Activated naive CD8-positive, alpha-beta T cell treated with anti-CD3 and anti-CD28 coated beads, Interleukin-2, amount 10 ng/mL, durations not matched to agents 7 days and 5 days (primary cell): ENCODE measurements at regions not wholly inside any gene's neighbourhood (a gene's known extent, or its start where the extent isn't known, plus 50 kb on each side); places are given as distances from the start of the nearest gene placed in this dataset.

ENCODE experiments used
- ATAC-seq: fragments of 150-1000 bp; cut with Tn5 transposase; one replicate; pipeline ENCODE4 v1.10.0; 2021; ENCODE audit warnings: low read depth, moderate library complexity
- POLR2A ChIA-PET: fragments of 350-600 bp; sonication (Branson Sonifier 250); formaldehyde crosslinking; loops from one replicate; lab custom pipeline; 2021; ENCODE audit warnings: antibody characterized with exemption; lab: Charles Lee
- DNase-seq: peaks from one replicate; pipeline ENCODE4 v3.0.0; 2021
- H3K27ac Mint-ChIP-seq: one replicate; pipeline ENCODE4 v1.8.0; 2022; ENCODE audit warnings: mild to moderate bottlenecking, mixed read lengths
- H3K27me3 Mint-ChIP-seq: one replicate; pipeline ENCODE4 v1.8.0; 2022; ENCODE audit warnings: mild to moderate bottlenecking, moderate library complexity, mixed read lengths
- H3K36me3 Mint-ChIP-seq: one replicate; pipeline ENCODE4 v1.8.0; 2021; ENCODE audit warnings: mild to moderate bottlenecking, mixed read lengths
- H3K4me1 Mint-ChIP-seq: one replicate; pipeline ENCODE4 v1.8.0; 2021; ENCODE audit warnings: mixed read lengths
- H3K4me3 Mint-ChIP-seq: one replicate; pipeline ENCODE4 v1.8.0; 2022; ENCODE audit warnings: mild to moderate bottlenecking, moderate library complexity, mixed read lengths
- H3K9me3 Mint-ChIP-seq: one replicate; pipeline ENCODE4 v1.8.0; 2021; ENCODE audit warnings: mixed read lengths

DNA sequence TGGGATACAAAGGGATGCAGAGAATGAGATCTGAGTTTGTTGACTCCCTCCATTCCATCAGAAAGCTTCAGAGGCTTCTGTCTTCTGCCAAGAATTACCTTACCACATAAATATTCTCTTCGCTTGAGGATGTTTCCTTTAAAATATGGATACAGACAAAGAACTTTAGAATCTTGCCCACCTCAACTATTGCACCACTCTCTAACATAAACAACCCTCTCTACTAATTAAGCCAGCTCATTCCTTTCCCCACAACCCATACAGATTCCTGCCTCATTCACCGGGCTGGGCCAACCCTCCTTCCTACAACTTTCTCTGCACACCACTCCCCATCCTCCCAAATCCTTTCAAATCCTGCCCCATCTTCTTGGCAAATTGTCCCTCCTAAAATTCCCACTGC is 315.8 kb downstream of the RAB28 start:
- POLR2A ChIA-PET = no interaction called here
- Mint-ChIP-seq H3K36me3 (no peaks in the 10 kb centered on the region), H3K27ac (no peak overlapping the region), H3K4me3 (no peak overlapping the region), H3K4me1 (no peaks in the 10 kb centered on the region), H3K27me3 (no peaks in the 10 kb centered on the region), H3K9me3 (peaks cover 1% of the 10 kb centered on the region)
- DNase-seq (no peak), ATAC-seq (no peak)

DNA sequence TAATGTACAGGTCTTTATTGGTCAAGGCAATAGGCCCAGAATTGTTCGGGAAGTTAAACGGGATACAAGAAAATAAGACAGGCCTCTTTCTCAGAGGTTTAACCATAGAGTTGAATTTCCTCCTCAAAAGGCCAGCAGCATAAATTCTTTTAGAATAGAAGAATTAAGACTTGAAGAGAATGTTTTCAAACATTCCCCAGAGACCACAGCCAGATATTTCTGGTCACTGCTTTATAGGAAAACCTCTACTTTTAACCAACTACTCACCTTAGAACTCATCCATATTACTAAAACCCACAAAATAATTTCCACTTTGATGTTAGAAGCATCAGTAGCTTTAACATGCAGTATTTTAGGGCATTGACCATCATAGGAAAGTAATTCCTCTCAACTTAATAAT is 317.9 kb downstream of the RAB28 start:
- H3K36me3 Mint-ChIP-seq = no peaks in the 10 kb centered on the region
- H3K4me3 Mint-ChIP-seq = no peak overlapping the region
- H3K27me3 Mint-ChIP-seq = no peaks in the 10 kb centered on the region
- POLR2A ChIA-PET = no interaction called here
- ATAC-seq (no peak), DNase-seq (no peak)
- H3K9me3 Mint-ChIP-seq = no peaks in the 10 kb centered on the region
- H3K4me1 Mint-ChIP-seq = no peaks in the 10 kb centered on the region
- H3K27ac Mint-ChIP-seq = no peak overlapping the region

DNA sequence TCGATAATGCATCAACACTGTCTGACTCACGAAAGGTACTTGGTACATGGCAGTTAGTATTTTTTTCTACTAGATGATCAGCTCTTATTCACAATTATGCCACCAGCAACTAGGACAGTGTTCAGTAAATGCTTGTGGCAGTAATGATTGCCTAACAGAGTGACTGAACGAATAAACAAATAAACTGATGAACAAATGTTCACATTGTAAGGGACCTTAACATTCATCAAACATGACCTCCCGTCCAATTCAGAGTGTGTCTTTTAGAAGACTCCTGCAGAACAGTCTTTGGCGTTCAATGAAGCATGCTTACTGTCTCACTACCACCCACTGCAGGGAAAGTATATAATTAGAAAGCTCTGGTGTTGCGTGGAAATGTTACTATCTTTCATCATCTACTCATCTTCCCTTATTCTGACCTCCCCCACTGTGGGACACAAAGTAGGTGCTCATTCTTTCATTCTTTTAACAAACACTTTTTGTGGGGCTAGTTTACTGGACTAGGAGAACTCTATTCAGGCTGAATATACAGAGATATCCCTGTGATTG is 319.3 kb downstream of the RAB28 start:
- ATAC-seq (no peak), DNase-seq (no peak)
- Mint-ChIP-seq H3K27ac (no peak overlapping the region), H3K4me1 (no peaks in the 10 kb centered on the region), H3K4me3 (no peak overlapping the region), H3K27me3 (no peaks in the 10 kb centered on the region), H3K9me3 (no peaks in the 10 kb centered on the region), H3K36me3 (no peaks in the 10 kb centered on the region)
- POLR2A ChIA-PET = no interaction called here

DNA sequence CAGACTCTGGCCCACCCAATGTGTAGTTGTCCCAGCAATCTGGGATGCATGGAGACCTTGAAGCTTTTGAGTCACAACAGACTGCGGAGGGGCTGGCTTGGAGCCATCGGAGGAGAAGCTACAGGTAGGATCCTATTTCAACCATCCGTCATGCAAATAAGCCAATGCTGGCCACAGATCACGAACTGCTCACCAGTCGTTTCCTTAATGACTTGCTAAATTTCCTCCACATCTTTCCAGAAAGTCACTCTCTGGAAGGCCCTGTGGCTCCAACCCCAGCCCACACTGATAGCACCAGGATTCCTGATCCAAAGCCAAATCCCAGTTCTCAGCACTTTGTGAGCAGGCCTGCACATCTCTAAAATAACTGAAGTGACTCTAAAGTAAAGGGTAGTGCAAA is 321.3 kb downstream of the RAB28 start:
- H3K4me3 Mint-ChIP-seq = no peak overlapping the region
- no peak for DNase-seq
- no peaks in the 10 kb centered on the region for H3K36me3 Mint-ChIP-seq
- no peaks in the 10 kb centered on the region for H3K9me3 Mint-ChIP-seq
- POLR2A ChIA-PET = no interaction called here
- no peaks in the 10 kb centered on the region for H3K4me1 Mint-ChIP-seq
- no peaks in the 10 kb centered on the region for H3K27me3 Mint-ChIP-seq
- H3K27ac Mint-ChIP-seq = no peak overlapping the region
- no peak for ATAC-seq

DNA sequence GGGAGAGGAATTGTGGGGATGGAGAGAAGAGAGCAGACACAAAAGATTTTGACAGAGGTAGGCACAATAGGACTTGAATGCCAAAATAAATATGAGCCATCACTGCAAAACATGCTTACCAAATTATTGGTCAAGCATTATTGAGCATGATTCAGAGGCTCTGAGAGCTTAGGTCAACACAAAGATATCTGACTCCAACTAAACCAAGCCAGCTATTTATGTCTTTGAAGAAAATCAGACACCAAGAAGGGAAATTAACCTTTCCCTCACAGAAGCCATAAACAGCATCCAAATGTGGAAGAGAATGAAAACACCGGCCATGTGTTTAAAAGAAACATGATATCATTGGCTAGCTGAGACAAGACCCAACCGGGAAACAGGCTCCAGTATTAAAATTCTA is 323.2 kb downstream of the RAB28 start:
- no peak for ATAC-seq
- POLR2A ChIA-PET = no interaction called here
- no peaks in the 10 kb centered on the region for H3K9me3 Mint-ChIP-seq

DNA sequence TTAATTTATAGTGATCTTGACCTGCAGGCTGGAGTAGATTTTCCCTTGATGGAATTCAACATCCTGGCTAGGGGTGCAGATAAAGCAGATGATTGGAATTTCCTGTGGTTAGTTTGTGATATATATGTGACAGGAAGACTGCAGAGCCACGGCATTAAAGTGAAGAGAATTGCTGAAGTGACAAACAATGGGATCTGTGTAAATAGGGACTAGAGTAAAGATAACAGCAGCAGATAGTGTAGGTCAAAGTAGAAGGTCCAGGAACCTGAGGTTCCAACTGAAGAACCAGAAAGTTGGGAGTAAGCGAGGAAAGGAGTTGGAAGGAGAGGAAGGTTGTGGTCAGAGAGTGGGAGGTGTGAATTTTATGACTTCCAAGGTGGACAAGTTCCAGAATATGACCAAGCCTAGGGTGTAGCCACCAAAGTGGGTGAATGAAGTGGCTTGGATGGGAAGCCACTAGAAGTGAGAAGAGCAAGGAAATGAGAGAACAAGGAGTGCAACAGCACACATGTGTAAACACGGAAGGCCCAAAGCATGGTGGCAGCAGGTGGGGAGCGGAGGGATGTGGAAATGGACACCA is 325.0 kb downstream of the RAB28 start:
- no peaks in the 10 kb centered on the region for H3K36me3 Mint-ChIP-seq
- H3K4me3 Mint-ChIP-seq = no peak overlapping the region
- no peaks in the 10 kb centered on the region for H3K27me3 Mint-ChIP-seq
- H3K27ac Mint-ChIP-seq = no peak overlapping the region
- no peak for ATAC-seq
- POLR2A ChIA-PET = no interaction called here
- H3K4me1 Mint-ChIP-seq = no peaks in the 10 kb centered on the region
- DNase-seq = no peak
- H3K9me3 Mint-ChIP-seq = no peaks in the 10 kb centered on the region

More for the DNA sequence above, 323.2 kb downstream of the RAB28 start:
- no peaks in the 10 kb centered on the region for H3K27me3 Mint-ChIP-seq
- no peaks in the 10 kb centered on the region for H3K36me3 Mint-ChIP-seq
- no peak overlapping the region for H3K4me3 Mint-ChIP-seq
- no peak for DNase-seq
- H3K27ac Mint-ChIP-seq = no peak overlapping the region
- no peaks in the 10 kb centered on the region for H3K4me1 Mint-ChIP-seq

DNA sequence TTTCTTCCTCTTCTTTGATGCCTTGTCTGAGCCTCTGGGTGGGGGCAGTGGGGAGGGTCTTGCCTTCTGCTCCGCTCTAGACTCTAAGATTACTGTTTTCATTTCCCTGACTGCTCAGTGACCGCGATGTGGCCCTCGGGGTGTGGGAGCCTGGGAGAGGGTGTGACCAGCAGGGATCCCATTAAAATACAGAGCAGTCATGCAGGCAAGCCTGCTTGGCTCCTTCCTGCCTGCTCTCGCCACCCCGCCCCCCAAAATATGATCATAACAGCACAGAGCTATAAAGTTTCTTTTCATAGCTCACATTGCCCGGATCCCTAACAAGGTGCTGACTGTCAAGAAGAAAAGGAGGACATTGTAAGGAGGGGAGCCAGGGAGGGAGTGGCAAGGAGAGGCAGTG is 332.9 kb downstream of the RAB28 start:
- POLR2A ChIA-PET = no interaction called here
- H3K4me1 Mint-ChIP-seq = no peaks in the 10 kb centered on the region
- DNase-seq = no peak
- no peak for ATAC-seq
- no peaks in the 10 kb centered on the region for H3K27me3 Mint-ChIP-seq
- H3K9me3 Mint-ChIP-seq = no peaks in the 10 kb centered on the region
- H3K27ac Mint-ChIP-seq = no peak overlapping the region
- H3K36me3 Mint-ChIP-seq = no peaks in the 10 kb centered on the region
- no peak overlapping the region for H3K4me3 Mint-ChIP-seq

DNA sequence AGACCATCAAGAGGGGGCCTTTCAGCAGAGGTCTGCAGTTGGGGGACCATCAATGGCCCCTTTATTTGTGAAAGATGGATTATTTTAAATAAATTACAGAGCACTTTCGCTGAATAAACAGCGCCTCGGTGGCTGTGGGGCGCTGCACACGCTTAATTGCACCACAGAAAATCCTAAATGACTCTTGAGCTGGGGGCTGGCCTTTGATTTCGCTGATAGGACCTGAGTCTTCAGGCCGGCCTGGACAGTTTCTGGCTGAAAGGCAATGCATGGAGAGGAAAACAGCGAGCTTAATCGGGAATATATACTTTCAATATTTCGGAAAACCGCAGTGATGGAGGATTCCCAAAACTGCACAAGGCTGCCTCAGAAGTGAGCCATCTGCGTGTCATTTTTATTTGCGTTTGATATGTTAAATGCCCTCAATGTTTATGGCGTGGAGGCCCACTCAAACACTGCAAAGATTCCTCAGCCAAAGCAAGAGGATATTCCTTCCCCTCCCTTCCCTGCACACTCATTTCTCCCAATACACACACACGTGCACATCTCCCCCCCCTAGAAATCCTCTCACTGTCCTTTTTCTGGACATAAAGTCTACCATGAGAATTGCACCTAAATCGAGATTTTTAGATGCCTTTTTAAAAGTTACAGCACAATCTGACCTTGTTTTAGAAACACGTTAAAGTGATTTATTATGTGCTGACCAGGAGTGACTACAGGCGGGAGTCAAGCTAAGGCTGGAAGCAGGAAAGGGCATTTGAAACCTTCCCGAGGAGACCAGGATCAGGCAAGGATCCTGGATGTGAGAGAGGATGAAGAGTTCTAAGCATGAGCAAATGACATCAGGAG is 340.7 kb downstream of the RAB28 start:
- Mint-ChIP-seq H3K9me3 (no peaks in the 10 kb centered on the region), H3K4me3 (no peak overlapping the region), H3K36me3 (no peaks in the 10 kb centered on the region), H3K27me3 (no peaks in the 10 kb centered on the region), H3K27ac (no peak overlapping the region), H3K4me1 (no peaks in the 10 kb centered on the region)
- ATAC-seq (no peak), DNase-seq (no peak)
- POLR2A ChIA-PET = no interaction called here

DNA sequence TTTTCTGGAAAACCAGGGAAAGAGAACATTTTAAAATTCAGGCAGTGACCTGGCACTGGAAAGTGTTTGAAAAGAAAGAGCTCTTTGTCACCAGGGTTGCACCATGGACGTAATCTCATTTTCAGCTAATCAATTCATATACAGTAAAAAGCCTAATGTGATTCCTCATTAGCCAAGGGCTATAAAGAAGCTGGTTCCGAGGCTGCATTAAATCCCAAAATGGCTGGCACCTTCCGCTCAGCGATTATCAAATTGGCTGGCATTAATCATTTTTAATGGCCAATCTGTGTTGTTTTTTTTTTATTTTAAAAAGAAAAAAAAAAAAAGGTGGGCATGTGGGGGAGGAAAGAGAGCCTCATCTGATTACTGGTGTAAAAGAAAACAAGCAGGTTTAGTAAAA is 341.4 kb downstream of the RAB28 start:
- Mint-ChIP-seq H3K27ac (no peak overlapping the region), H3K27me3 (no peaks in the 10 kb centered on the region), H3K36me3 (no peaks in the 10 kb centered on the region), H3K4me3 (no peak overlapping the region), H3K9me3 (no peaks in the 10 kb centered on the region), H3K4me1 (no peaks in the 10 kb centered on the region)
- no peak for DNase-seq
- POLR2A ChIA-PET = no interaction called here
- ATAC-seq = no peak

DNA sequence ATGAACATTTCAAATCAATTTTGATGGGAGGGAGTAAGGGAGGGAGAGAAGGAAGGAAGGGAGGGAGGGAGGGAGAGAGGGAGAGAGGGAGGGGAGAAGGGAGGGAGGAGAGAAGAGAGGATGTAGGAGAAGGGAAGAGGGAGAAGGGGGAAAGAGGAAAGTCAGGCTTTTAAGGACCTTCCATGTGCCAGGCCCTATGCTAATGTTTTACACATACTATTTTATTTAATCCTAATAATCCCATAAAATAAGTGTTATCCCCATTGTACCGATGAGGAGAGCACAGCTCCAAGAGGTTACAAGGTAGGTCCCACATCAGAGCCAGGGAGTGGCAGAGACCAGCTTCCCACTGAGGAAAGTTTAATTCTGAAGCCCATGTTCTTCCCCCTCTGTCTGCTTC is 341.9 kb downstream of the RAB28 start:
- POLR2A ChIA-PET = no interaction called here
- H3K27ac Mint-ChIP-seq = no peak overlapping the region
- ATAC-seq = no peak
- no peak for DNase-seq
- H3K36me3 Mint-ChIP-seq = no peaks in the 10 kb centered on the region
- no peaks in the 10 kb centered on the region for H3K9me3 Mint-ChIP-seq
- no peaks in the 10 kb centered on the region for H3K4me1 Mint-ChIP-seq
- H3K27me3 Mint-ChIP-seq = no peaks in the 10 kb centered on the region
- no peak overlapping the region for H3K4me3 Mint-ChIP-seq

DNA sequence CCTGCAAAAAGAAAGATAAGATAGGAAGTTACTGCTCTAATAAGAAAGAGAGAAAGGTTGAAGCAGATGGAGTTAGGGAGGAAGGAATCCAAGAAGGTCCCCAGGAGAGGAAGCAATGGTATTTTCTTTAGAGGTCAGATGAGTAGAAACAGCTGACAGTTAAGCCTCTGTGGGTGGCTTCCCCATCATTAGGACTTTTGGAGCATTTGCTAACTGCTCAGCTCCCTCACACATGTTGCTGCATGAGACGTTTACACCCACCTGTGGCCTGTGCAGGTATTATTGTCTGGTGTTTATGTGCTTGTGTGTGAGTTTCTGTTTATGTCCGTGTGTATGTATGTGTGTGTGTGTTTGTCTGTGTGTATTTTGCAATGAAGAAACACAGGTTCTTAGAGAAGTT is 346.8 kb downstream of the RAB28 start:
- Mint-ChIP-seq H3K9me3 (peaks cover 3% of the 10 kb centered on the region), H3K36me3 (no peaks in the 10 kb centered on the region), H3K27ac (no peak overlapping the region), H3K27me3 (no peaks in the 10 kb centered on the region), H3K4me1 (no peaks in the 10 kb centered on the region), H3K4me3 (no peak overlapping the region)
- no peak for DNase-seq
- POLR2A ChIA-PET = no interaction called here
- ATAC-seq = no peak

DNA sequence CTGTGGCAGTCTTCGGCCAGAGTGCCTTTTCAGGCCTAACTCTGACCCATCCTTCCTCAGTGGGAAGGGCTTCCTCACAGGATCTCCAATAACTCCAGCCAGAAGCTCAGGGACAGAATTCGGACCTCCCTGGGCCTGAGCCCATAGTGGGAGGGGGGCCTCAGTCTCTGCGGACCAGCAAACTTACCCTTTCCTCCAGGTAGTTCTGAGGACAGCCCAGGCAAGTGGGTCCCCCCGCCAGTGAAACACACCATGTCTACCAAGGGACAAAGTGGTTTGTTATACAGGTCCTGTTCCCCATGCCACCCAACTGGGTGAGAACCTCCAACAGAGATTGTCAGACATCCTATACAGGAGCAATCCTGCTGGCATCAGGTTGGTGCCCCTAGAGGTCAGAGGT is 350.4 kb downstream of the RAB28 start:
- POLR2A ChIA-PET = no interaction called here
- DNase-seq = no peak
- Mint-ChIP-seq H3K27ac (no peak overlapping the region), H3K27me3 (no peaks in the 10 kb centered on the region), H3K4me1 (no peaks in the 10 kb centered on the region), H3K4me3 (no peak overlapping the region), H3K36me3 (no peaks in the 10 kb centered on the region), H3K9me3 (peaks cover 5% of the 10 kb centered on the region)
- no peak for ATAC-seq

DNA sequence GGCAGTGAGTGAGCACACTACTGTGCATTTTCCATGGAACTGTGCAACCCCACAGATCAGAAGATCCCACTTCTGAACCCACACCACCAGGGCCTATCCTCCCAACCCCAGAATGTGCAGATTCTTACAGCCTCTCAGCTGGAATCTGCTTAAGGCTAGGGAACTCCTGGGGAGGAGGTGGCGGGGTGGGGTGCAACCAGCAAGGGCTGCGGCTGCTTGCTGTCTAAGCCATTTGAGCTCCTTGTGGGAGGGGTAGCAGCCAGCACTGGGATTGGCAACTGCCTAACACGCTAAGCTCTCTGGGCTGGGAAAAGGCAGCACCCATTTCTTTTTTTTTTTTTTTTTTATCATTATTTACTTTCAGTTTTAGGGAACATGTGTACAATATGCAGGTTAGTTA is 353.3 kb downstream of the RAB28 start:
- H3K27me3 Mint-ChIP-seq = no peaks in the 10 kb centered on the region
- H3K27ac Mint-ChIP-seq = no peak overlapping the region
- POLR2A ChIA-PET = no interaction called here
- no peak for ATAC-seq
- H3K9me3 Mint-ChIP-seq = peaks cover 5% of the 10 kb centered on the region
- no peak for DNase-seq
- no peaks in the 10 kb centered on the region for H3K4me1 Mint-ChIP-seq
- H3K4me3 Mint-ChIP-seq = no peak overlapping the region
- no peaks in the 10 kb centered on the region for H3K36me3 Mint-ChIP-seq

DNA sequence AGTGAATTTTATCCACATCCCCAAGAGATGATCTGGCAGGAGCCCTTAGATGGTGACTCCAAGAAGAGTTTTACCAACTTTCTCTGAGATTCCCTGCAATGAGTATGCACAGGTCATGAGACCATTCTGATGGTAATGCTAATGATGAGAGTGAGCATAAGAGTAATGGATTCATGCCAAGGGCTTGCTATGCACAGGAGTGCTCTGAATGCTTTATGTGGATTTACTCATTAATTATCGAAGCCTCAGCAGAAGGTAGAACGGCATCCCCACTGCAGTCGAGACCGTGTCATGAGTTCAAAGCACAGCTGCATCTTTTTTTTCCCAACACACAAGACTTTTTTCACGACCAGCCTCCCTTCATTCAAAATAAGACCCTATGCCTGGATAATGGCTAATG is 355.0 kb downstream of the RAB28 start:
- POLR2A ChIA-PET = no interaction called here
- peaks cover 2% of the 10 kb centered on the region for H3K9me3 Mint-ChIP-seq
- DNase-seq (no peak), ATAC-seq (no peak)
- no peaks in the 10 kb centered on the region for H3K27me3 Mint-ChIP-seq
- H3K4me3 Mint-ChIP-seq = no peak overlapping the region
- no peaks in the 10 kb centered on the region for H3K4me1 Mint-ChIP-seq
- H3K27ac Mint-ChIP-seq = no peak overlapping the region
- no peaks in the 10 kb centered on the region for H3K36me3 Mint-ChIP-seq
